GM23248 (cell line): ENCODE measurements at regions not wholly inside any gene's neighbourhood (a gene's known extent, or its start where the extent isn't known, plus 50 kb on each side); places are given as distances from the start of the nearest gene placed in this dataset.

Source experiments
- DNase-seq: peaks from one replicate; pipeline ENCODE4 v3.0.0-alpha.2; 2015
- H2AFZ ChIP-seq: fragments of 200-600 bp; sonication (generic); 2 replicates; pipeline ENCODE4 v1.6.1; 2016; ENCODE audit warnings: antibody characterized with exemption
- H3F3A ChIP-seq: fragments of 200-600 bp; sonication (generic); 2 replicates; pipeline ENCODE4 v1.6.1; 2016; ENCODE audit warnings: mild to moderate bottlenecking, antibody characterized with exemption, mixed run types; ENCODE audit not compliant: insufficient read depth
- H3K27ac ChIP-seq: fragments of 200-600 bp; sonication (generic); 2 replicates; pipeline ENCODE4 v1.5.1; 2016; ENCODE audit warnings: mild to moderate bottlenecking
- H3K27me3 ChIP-seq: fragments of 200-600 bp; sonication (generic); replicated peaks from 2 replicates; pipeline ENCODE4 v1.6.1; 2016; ENCODE audit warnings: mild to moderate bottlenecking; ENCODE audit not compliant: insufficient read depth
- H3K36me3 ChIP-seq: fragments of 200-600 bp; sonication (generic); 2 replicates; pipeline ENCODE4 v1.6.1; 2016; ENCODE audit warnings: low read depth, mild to moderate bottlenecking
- H3K4me1 ChIP-seq: fragments of 200-600 bp; sonication (generic); 2 replicates; pipeline ENCODE4 v1.6.1; 2016; ENCODE audit warnings: mild to moderate bottlenecking; ENCODE audit not compliant: insufficient read depth
- H3K4me2 ChIP-seq: fragments of 200-600 bp; sonication (generic); one replicate; pipeline ENCODE4 v1.6.1; 2016; ENCODE audit warnings: mild to moderate bottlenecking; ENCODE audit not compliant: unreplicated experiment
- H3K4me3 ChIP-seq: fragments of 200-600 bp; sonication (generic); 2 replicates; pipeline ENCODE4 v1.5.1; 2016; ENCODE audit warnings: mild to moderate bottlenecking
- H3K79me2 ChIP-seq: fragments of 200-600 bp; sonication (generic); 2 replicates; pipeline ENCODE4 v1.6.1; 2016; ENCODE audit warnings: mild to moderate bottlenecking; ENCODE audit not compliant: insufficient read depth
- H3K9ac ChIP-seq: fragments of 200-600 bp; sonication (generic); 2 replicates; pipeline ENCODE4 v1.6.1; 2016; ENCODE audit warnings: mild to moderate bottlenecking
- H3K9me2 ChIP-seq: fragments of 200-600 bp; sonication (generic); 2 replicates; pipeline ENCODE4 v1.6.1; 2016; ENCODE audit warnings: mixed run types, mild to moderate bottlenecking, moderate library complexity; ENCODE audit not compliant: insufficient read depth
- H3K9me3 ChIP-seq: fragments of 200-600 bp; sonication (generic); one replicate; pipeline ENCODE4 v1.6.1; 2017; ENCODE audit warnings: low read depth
- H4K20me1 ChIP-seq: fragments of 200-600 bp; sonication (generic); 2 replicates; pipeline ENCODE4 v1.6.0; 2016; ENCODE audit not compliant: insufficient read depth
- EZH2 ChIP-seq: fragments of 200-600 bp; sonication (generic); IDR thresholded peaks from 2 replicates; pipeline ENCODE4 v1.6.1; 2018; ENCODE audit warnings: antibody characterized with exemption, mild to moderate bottlenecking; ENCODE audit not compliant: insufficient read depth, poor library complexity, severe bottlenecking
- EZH2phosphoT487 ChIP-seq: fragments of 200-600 bp; sonication (generic); IDR thresholded peaks from 2 replicates; pipeline ENCODE4 v1.6.1; 2018; ENCODE audit warnings: antibody characterized with exemption, moderate library complexity, mild to moderate bottlenecking, low read depth; ENCODE audit not compliant: insufficient read depth
- WGBS, 2 experiments: methylation state at CpG; one replicate each; pipeline ENCODE4 v1.1.6; 2015 to 2017; ENCODE audit warnings: low lambda C conversion rate in 2 of 2, low coverage in 1 of 2; ENCODE audit errors: missing lambda C conversion rate in 2 of 2; 5-methylcytosine and 5-hydroxymethylcytosine counted together
- in situ Hi-C: fragments of 300-500 bp; cut with MboI; formaldehyde crosslinking; loops from 2 replicates; pipeline ENCODE4 v1.15.0; 2020

DNA sequence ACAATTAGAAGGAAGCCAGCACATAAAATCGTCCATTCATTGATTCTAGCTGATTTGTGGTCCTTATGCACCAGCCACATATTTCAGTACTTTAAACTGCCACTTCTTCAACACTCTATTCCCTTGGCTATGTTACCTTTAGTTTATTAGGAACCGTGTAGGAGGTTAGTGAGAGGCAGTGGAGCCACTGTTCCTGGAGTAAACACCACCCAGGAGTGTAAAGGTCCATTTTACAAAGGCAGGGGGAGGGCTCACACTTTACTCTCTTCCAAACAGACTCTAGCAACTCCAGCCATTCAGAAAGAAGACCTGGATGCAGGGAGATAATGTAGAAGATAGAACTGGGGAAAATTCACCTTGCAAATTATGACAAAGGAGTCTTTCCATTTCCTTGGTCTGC is 170.2 kb upstream of the RPS23 start:
- Histone ChIP-seq H3K9ac (no peak overlapping the region), H3K4me1 (no peaks in the 10 kb centered on the region), H3K9me3 (no peaks in the 10 kb centered on the region), H3K27me3 (no peaks in the 10 kb centered on the region; the same call in 1 of the 2 replicates), H3K79me2 (no peaks in the 10 kb centered on the region), H4K20me1 (no peaks in the 10 kb centered on the region), H3K4me2 (no peak overlapping the region), H2AFZ (no peak overlapping the region), H3K36me3 (no peaks in the 10 kb centered on the region), H3F3A (no peaks in the 10 kb centered on the region), H3K27ac (no peak overlapping the region), H3K9me2 (no peaks in the 10 kb centered on the region), H3K4me3 (no peak overlapping the region)
- TF ChIP-seq EZH2 = no peak
- TF ChIP-seq EZH2phosphoT487 = no peak
- DNase-seq = no peak
- WGBS, 2 experiments = 15 to 20% methylated on average over 2 of the region's 2 CpGs
- in situ Hi-C loops = no loop called here

DNA sequence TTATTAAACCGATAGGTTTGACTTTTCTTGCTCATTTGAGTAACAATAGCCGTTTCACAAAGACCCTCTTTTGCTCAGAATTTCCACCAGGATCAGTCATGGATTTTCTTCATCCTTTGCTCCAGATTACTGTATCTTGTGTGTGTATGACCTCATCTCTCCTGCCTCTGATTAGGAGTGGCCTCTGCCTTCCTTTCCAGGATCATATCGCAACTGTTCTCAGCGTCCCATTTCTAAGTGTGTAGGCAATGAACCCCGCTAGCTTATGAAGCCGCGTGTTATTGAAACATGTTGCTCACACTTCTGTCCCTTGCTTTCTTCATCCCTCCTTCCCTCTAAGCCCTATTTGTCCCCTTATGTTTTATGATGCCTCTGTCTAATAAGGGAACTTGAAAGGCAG is 169.8 kb upstream of the RPS23 start:
- no peaks in the 10 kb centered on the region for H3K9me2 ChIP-seq
- 85 to 88% methylated on average over 7 of the region's 7 CpGs for WGBS, 2 experiments
- H3K4me3 ChIP-seq = no peak overlapping the region
- DNase-seq = no peak
- H3K79me2 ChIP-seq = no peaks in the 10 kb centered on the region
- no peaks in the 10 kb centered on the region for H4K20me1 ChIP-seq
- no peak overlapping the region for H3K4me2 ChIP-seq
- H3K27ac ChIP-seq = no peak overlapping the region
- H3K9ac ChIP-seq = no peak overlapping the region
- H3F3A ChIP-seq = no peaks in the 10 kb centered on the region
- H3K36me3 ChIP-seq = no peaks in the 10 kb centered on the region
- no peak overlapping the region for H2AFZ ChIP-seq
- TF ChIP-seq EZH2phosphoT487 = no peak
- TF ChIP-seq EZH2 = no peak
- no peaks in the 10 kb centered on the region for H3K4me1 ChIP-seq
- H3K9me3 ChIP-seq = no peaks in the 10 kb centered on the region
- in situ Hi-C loops = no loop called here
- no peaks in the 10 kb centered on the region; the same call in 1 of the 2 replicates for H3K27me3 ChIP-seq

DNA sequence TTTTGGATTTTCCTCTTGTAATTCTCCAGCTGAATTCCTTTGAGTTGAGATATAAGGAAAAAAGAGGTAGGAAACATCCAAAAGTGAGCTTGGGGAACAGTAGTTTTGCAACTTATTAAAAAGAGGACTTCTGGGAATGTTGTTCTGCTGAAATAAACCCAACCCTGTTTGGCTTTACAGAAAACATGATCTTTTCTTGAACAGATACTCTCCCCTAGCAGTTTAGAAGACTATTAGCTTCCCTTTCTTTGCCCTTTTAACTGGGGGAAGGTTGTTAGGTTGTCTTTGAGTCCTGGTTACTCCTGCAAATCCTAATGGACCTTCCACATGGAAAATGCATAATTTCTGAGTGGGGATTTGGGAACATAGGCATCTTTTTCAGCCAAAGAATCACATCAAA is 168.7 kb upstream of the RPS23 start:
- no peaks in the 10 kb centered on the region for H3F3A ChIP-seq
- no peak overlapping the region for H3K27ac ChIP-seq
- no peak overlapping the region for H2AFZ ChIP-seq
- no peaks in the 10 kb centered on the region; the same call in 1 of the 2 replicates for H3K27me3 ChIP-seq
- in situ Hi-C loops = no loop called here
- H3K4me1 ChIP-seq = no peaks in the 10 kb centered on the region
- no peaks in the 10 kb centered on the region for H4K20me1 ChIP-seq
- H3K9ac ChIP-seq = no peak overlapping the region
- no peak overlapping the region for H3K4me2 ChIP-seq
- H3K4me3 ChIP-seq = no peak overlapping the region
- no peaks in the 10 kb centered on the region for H3K9me2 ChIP-seq
- H3K9me3 ChIP-seq = no peaks in the 10 kb centered on the region
- DNase-seq = no peak
- H3K79me2 ChIP-seq = no peaks in the 10 kb centered on the region
- H3K36me3 ChIP-seq = no peaks in the 10 kb centered on the region
- no peak for TF ChIP-seq EZH2
- no peak for TF ChIP-seq EZH2phosphoT487

DNA sequence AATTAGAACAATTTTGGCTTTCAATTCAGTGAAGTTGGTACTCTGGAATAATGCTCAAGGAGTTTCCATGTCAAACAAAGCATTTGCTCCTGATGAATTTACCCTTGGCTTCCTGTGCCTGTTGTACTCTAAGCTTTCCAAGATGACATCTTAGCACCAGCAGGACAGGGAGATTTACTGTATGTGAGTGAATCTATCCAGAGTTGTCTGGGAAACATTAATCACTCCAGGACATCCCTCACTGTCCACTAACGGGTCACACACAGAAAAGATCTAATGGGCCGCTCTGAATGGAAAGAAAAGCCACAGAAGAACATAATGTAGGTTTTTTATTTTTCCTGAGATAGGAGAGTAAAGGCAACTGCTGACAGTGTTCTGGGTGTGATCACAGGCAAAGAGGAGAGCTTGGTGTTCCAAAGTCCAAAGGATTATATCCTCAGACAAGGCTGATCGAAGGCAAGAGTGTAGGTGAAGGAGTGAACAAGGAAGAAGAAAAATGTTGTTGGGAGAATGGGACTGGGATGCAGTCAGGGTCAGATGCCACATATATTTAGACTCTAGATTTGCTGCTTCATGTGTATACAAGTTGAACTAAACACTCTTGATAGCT is 167.7 kb upstream of the RPS23 start:
- H3K4me2 ChIP-seq = no peak overlapping the region
- no peak overlapping the region for H3K9ac ChIP-seq
- H3F3A ChIP-seq = no peaks in the 10 kb centered on the region
- H3K27ac ChIP-seq = no peak overlapping the region
- H3K4me1 ChIP-seq = no peaks in the 10 kb centered on the region
- H3K9me3 ChIP-seq = no peaks in the 10 kb centered on the region
- 29 to 33% methylated on average over 3 of the region's 3 CpGs for WGBS, 2 experiments
- H3K9me2 ChIP-seq = no peaks in the 10 kb centered on the region
- DNase-seq = no peak
- in situ Hi-C loops = no loop called here
- no peaks in the 10 kb centered on the region for H3K79me2 ChIP-seq
- H2AFZ ChIP-seq = no peak overlapping the region
- no peaks in the 10 kb centered on the region; the same call in 1 of the 2 replicates for H3K27me3 ChIP-seq
- H3K4me3 ChIP-seq = no peak overlapping the region
- TF ChIP-seq EZH2 (no peak), EZH2phosphoT487 (no peak)
- H4K20me1 ChIP-seq = no peaks in the 10 kb centered on the region
- no peaks in the 10 kb centered on the region for H3K36me3 ChIP-seq
